Astrocyte (in vitro differentiated cells and primary cell): ENCODE measurements at regions not wholly inside any gene's neighbourhood (a gene's known extent, or its start where the extent isn't known, plus 50 kb on each side); places are given as distances from the start of the nearest gene placed in this dataset.

Source experiments
- DNase-seq: peaks from one replicate; pipeline ENCODE4 v3.0.0-alpha.2; 2010; ENCODE audit warnings: low read depth
- FAIRE-seq: peaks from 2 replicates; lab custom pipeline; 2011; peaks lifted over from hg19 to GRCh38; lab: Jason Lieb, UNC
- H2AFZ ChIP-seq: 2 replicates; pipeline ENCODE4 v1.6.0; 2012; ENCODE audit warnings: low read depth, low read length, inconsistent platforms
- H3K27ac ChIP-seq: 2 replicates; pipeline ENCODE4 v1.5.1; 2011; ENCODE audit warnings: low read depth, low read length, inconsistent platforms
- H3K27me3 ChIP-seq: 2 replicates; pipeline ENCODE4 v1.6.0; 2011; ENCODE audit warnings: low read length, inconsistent platforms; ENCODE audit not compliant: insufficient read depth
- H3K36me3 ChIP-seq: 2 replicates; pipeline ENCODE4 v1.5.1; 2011; ENCODE audit warnings: low read length, inconsistent platforms; ENCODE audit not compliant: insufficient read depth
- H3K4me1 ChIP-seq: 2 replicates; pipeline ENCODE4 v1.5.1; 2011; ENCODE audit warnings: low read length, inconsistent platforms; ENCODE audit not compliant: insufficient read depth
- H3K4me2 ChIP-seq: 2 replicates; pipeline ENCODE4 v1.6.0; 2012; ENCODE audit warnings: low read length, inconsistent platforms
- H3K4me3 ChIP-seq: 2 replicates; pipeline ENCODE4 v1.5.1; 2011; ENCODE audit warnings: low read depth, mild to moderate bottlenecking, low read length, inconsistent platforms; ENCODE audit not compliant: insufficient read depth
- H3K79me2 ChIP-seq: 2 replicates; pipeline ENCODE4 v1.6.0; 2012; ENCODE audit warnings: mild to moderate bottlenecking, low read length, inconsistent platforms; ENCODE audit not compliant: insufficient read depth
- H3K9ac ChIP-seq: 2 replicates; pipeline ENCODE4 v1.6.0; 2012; ENCODE audit warnings: mild to moderate bottlenecking, low read length, inconsistent platforms
- H3K9me3 ChIP-seq: 2 replicates; pipeline ENCODE4 v1.5.1; 2012; ENCODE audit warnings: low read depth, mild to moderate bottlenecking, low read length, inconsistent platforms; ENCODE audit not compliant: insufficient read depth
- H4K20me1 ChIP-seq: 2 replicates; pipeline ENCODE4 v1.6.0; 2012; ENCODE audit warnings: low read length, inconsistent platforms; ENCODE audit not compliant: insufficient read depth
- H3K27ac Mint-ChIP-seq: one replicate; pipeline ENCODE4 v1.8.0; 2021; ENCODE audit warnings: mild to moderate bottlenecking, mixed read lengths; ENCODE audit not compliant: unreplicated experiment
- H3K27me3 Mint-ChIP-seq: one replicate; pipeline ENCODE4 v1.8.0; 2021; ENCODE audit warnings: low read depth, mixed read lengths; ENCODE audit not compliant: unreplicated experiment
- H3K36me3 Mint-ChIP-seq: one replicate; pipeline ENCODE4 v1.8.0; 2021; ENCODE audit warnings: low read depth, mixed read lengths; ENCODE audit not compliant: unreplicated experiment
- H3K4me1 Mint-ChIP-seq: one replicate; pipeline ENCODE4 v1.8.0; 2021; ENCODE audit warnings: low read depth, mixed read lengths; ENCODE audit not compliant: unreplicated experiment
- H3K4me3 Mint-ChIP-seq: one replicate; pipeline ENCODE4 v1.8.0; 2021; ENCODE audit warnings: mild to moderate bottlenecking, moderate library complexity, mixed read lengths; ENCODE audit not compliant: unreplicated experiment
- H3K9me3 Mint-ChIP-seq: one replicate; pipeline ENCODE4 v1.8.0; 2021; ENCODE audit warnings: mild to moderate bottlenecking, mixed read lengths; ENCODE audit not compliant: unreplicated experiment
- EZH2 ChIP-seq: IDR thresholded peaks from 2 replicates; pipeline ENCODE4 v1.6.1; 2012; ENCODE audit warnings: mild to moderate bottlenecking, low read length, inconsistent platforms; ENCODE audit not compliant: insufficient read depth
- TF ChIP-seq, protein P1 (sequence below): IDR thresholded peaks from 2 replicates; pipeline ENCODE4 v1.5.1; 2011; ENCODE audit warnings: low read depth, mild to moderate bottlenecking, inconsistent platforms, low read length, moderate library complexity; ENCODE audit not compliant: insufficient read depth

DNA sequence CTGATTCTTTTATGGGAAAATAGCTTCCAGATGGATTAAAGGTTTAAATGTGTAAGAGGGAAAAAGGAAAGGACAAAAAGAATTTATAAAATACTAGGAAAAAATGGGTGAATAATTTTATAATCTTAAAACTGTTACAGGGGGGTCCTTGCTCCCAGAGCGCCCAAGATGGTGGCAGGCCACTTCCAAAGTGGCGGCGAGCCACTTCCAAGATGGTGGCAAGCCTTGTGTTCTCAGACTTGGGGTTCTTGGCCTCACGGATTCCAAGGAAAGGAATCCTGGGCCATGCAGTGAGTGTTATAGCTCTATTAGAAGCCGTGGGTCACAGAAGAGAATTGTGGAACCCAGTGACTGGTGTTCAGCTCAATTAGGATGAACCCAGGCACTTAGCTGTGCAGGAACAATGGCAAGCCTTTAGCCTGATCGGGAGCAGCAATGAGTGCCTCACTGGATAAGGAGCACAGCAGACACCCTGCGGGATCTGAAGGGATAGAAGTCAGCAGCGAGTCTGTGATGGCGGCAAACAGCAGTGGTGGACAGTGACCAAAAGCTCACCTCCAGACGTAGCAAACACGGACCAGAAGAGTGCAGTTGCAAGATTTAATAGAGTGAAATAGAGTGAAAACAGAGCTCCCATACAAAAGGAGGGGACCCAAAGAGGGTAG is 83.2 kb upstream of the SNCAIP start:
- H3K9ac ChIP-seq = no peak overlapping the region
- no peaks in the 10 kb centered on the region for H4K20me1 ChIP-seq
- FAIRE-seq (no peak), DNase-seq (no peak)
- no peaks in the 10 kb centered on the region for H3K27me3 ChIP-seq
- H3K9me3 ChIP-seq = no peaks in the 10 kb centered on the region
- H3K36me3 ChIP-seq = no peaks in the 10 kb centered on the region
- H3K79me2 ChIP-seq = no peaks in the 10 kb centered on the region
- no peak overlapping the region for H3K4me3 Mint-ChIP-seq
- H2AFZ ChIP-seq = no peak overlapping the region
- H3K27ac ChIP-seq = no peak overlapping the region
- H3K4me3 ChIP-seq = no peak overlapping the region
- no peaks in the 10 kb centered on the region for H3K27me3 Mint-ChIP-seq
- no peak overlapping the region for H3K27ac Mint-ChIP-seq
- H3K9me3 Mint-ChIP-seq = no peaks in the 10 kb centered on the region
- TF ChIP-seq, protein P1, sequence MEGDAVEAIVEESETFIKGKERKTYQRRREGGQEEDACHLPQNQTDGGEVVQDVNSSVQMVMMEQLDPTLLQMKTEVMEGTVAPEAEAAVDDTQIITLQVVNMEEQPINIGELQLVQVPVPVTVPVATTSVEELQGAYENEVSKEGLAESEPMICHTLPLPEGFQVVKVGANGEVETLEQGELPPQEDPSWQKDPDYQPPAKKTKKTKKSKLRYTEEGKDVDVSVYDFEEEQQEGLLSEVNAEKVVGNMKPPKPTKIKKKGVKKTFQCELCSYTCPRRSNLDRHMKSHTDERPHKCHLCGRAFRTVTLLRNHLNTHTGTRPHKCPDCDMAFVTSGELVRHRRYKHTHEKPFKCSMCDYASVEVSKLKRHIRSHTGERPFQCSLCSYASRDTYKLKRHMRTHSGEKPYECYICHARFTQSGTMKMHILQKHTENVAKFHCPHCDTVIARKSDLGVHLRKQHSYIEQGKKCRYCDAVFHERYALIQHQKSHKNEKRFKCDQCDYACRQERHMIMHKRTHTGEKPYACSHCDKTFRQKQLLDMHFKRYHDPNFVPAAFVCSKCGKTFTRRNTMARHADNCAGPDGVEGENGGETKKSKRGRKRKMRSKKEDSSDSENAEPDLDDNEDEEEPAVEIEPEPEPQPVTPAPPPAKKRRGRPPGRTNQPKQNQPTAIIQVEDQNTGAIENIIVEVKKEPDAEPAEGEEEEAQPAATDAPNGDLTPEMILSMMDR = no peak
- TF ChIP-seq EZH2 = no peak
- no peaks in the 10 kb centered on the region for H3K4me1 ChIP-seq
- no peaks in the 10 kb centered on the region for H3K4me1 Mint-ChIP-seq
- H3K36me3 Mint-ChIP-seq = peaks cover 2% of the 10 kb centered on the region
- H3K4me2 ChIP-seq = no peak overlapping the region

DNA sequence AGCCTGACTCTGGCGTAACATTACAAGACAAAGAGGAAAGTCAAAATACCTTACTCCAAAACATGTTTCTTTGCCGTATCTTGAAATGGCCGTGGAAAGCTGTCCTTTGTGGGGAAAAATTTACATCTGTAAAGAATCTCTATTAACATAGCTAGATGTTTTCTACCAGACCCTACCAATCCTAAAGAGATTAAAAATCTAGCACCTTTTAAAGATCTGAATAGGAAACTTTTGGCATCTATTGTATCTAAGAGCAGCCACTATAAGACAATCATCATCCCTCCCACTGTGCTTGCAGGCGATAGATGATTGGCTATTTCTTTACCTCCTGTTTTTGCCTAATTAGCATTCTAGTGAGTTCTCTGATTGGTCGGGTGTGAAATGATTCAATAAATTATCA is 82.5 kb upstream of the SNCAIP start:
- no peak overlapping the region for H3K27ac ChIP-seq
- no peak overlapping the region for H2AFZ ChIP-seq
- FAIRE-seq (no peak), DNase-seq (no peak)
- Mint-ChIP-seq H3K27me3 (no peaks in the 10 kb centered on the region), H3K27ac (no peak overlapping the region), H3K4me3 (no peak overlapping the region), H3K9me3 (no peaks in the 10 kb centered on the region), H3K36me3 (peaks cover 2% of the 10 kb centered on the region), H3K4me1 (no peaks in the 10 kb centered on the region)
- no peak overlapping the region for H3K4me3 ChIP-seq
- H3K9me3 ChIP-seq = no peaks in the 10 kb centered on the region
- H4K20me1 ChIP-seq = no peaks in the 10 kb centered on the region
- H3K4me1 ChIP-seq = no peaks in the 10 kb centered on the region
- no peaks in the 10 kb centered on the region for H3K36me3 ChIP-seq
- H3K79me2 ChIP-seq = no peaks in the 10 kb centered on the region
- TF ChIP-seq, protein P1 = no peak
- no peak for TF ChIP-seq EZH2
- H3K9ac ChIP-seq = no peak overlapping the region
- H3K27me3 ChIP-seq = no peaks in the 10 kb centered on the region
- H3K4me2 ChIP-seq = no peak overlapping the region

DNA sequence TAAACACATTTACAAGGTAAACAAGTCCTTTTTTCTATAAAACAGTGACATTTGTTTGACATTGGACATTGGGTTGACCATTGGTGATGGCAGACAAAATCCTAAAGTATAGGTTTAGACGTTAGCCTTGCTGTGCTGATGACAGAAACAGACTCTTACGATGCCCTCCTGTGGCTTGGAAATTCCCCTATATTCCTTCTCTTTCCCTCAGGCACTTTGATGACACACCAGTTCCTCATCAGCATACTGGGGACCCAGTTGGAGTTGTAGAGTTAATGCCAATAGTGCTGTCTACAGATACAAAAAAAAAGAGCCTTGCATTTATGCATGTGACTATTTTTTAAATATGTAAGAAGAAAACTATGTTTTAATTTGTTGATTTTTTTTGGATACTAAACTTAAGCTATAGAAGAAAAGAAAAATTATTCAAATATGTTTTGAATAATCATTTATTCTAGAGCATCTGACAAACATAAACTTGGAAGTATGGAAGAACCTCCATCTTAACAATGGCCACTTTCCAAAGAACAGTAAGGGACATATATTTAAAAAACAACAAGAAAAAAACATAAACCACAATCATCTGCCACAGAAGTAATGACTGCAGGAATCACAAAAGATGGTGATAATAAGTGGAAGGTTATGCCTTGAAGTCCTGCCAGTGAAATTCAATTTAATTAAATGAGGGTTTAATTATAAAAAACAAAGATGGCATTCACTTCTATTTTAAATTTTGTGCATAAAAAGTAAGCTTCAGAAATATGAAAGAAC is 75.6 kb upstream of the SNCAIP start:
- DNase-seq (no peak), FAIRE-seq (no peak)
- no peak overlapping the region for H2AFZ ChIP-seq
- Mint-ChIP-seq H3K36me3 (peaks cover 2% of the 10 kb centered on the region), H3K27ac (no peak overlapping the region), H3K4me3 (no peak overlapping the region), H3K9me3 (no peaks in the 10 kb centered on the region), H3K4me1 (peaks cover 3% of the 10 kb centered on the region), H3K27me3 (no peaks in the 10 kb centered on the region)
- no peaks in the 10 kb centered on the region for H3K36me3 ChIP-seq
- H3K4me1 ChIP-seq = no peaks in the 10 kb centered on the region
- no peak overlapping the region for H3K27ac ChIP-seq
- H3K27me3 ChIP-seq = no peaks in the 10 kb centered on the region
- H3K9ac ChIP-seq = no peak overlapping the region
- H3K79me2 ChIP-seq = no peaks in the 10 kb centered on the region
- H3K4me2 ChIP-seq = no peak overlapping the region
- no peaks in the 10 kb centered on the region for H3K9me3 ChIP-seq
- TF ChIP-seq EZH2 = no peak
- TF ChIP-seq, protein P1 = no peak
- no peaks in the 10 kb centered on the region for H4K20me1 ChIP-seq
- H3K4me3 ChIP-seq = no peak overlapping the region
